Right kidney (tissue), 1 donor: ENCODE measurements at regions not wholly inside any gene's neighbourhood (a gene's known extent, or its start where the extent isn't known, plus 50 kb on each side); places are given as distances from the start of the nearest gene placed in this dataset.
"Not testable (repeated sequence)": the region's sequence is repeated elsewhere in the genome, so short reads cannot be mapped to it uniquely, and the experiment has no call there.

Experiments used
- DNase-seq: peaks from one replicate; pipeline ENCODE4 v3.0.0-alpha.2; 2016

- no peak for DNase-seq
Measured at GRCh38 chr1:221263831-221264767, 384.9 kb downstream of the HLX start.

GRCh38 chr1:221264848-221265247 is 385.6 kb downstream of the HLX start:
- DNase-seq = no peak

- no peak for DNase-seq
Measured at GRCh38 chr1:221268295-221268694, 389.1 kb downstream of the HLX start.

GRCh38 chr1:221271701-221272100 is 392.5 kb downstream of the HLX start:
- no peak for DNase-seq

- no peak for DNase-seq
Measured at GRCh38 chr1:221272940-221273339, 393.7 kb downstream of the HLX start.

GRCh38 chr1:221274373-221274772 is 395.1 kb downstream of the HLX start:
- no peak for DNase-seq

- DNase-seq = no peak
Measured at GRCh38 chr1:221276896-221277409, 397.7 kb downstream of the HLX start.

GRCh38 chr1:221279146-221279545 is 399.9 kb downstream of the HLX start:
- no peak for DNase-seq

GRCh38 chr1:221283532-221283931 is 404.3 kb downstream of the HLX start:
- DNase-seq = no peak

- DNase-seq = no peak
Measured at GRCh38 chr1:221284028-221284427, 404.8 kb downstream of the HLX start.

- not testable (repeated sequence) for DNase-seq
Measured at GRCh38 chr1:221284991-221285390, 405.7 kb downstream of the HLX start.

- DNase-seq = not testable (repeated sequence)
Measured at GRCh38 chr1:221285458-221286210, 406.4 kb downstream of the HLX start.

- no peak for DNase-seq
Measured at GRCh38 chr1:221286399-221286798, 407.2 kb downstream of the HLX start.

- DNase-seq = no peak
Measured at GRCh38 chr1:221289103-221289502, 409.9 kb downstream of the HLX start.

- DNase-seq = no peak
Measured at GRCh38 chr1:221290669-221291068, 411.4 kb downstream of the HLX start.

- no peak for DNase-seq
Measured at GRCh38 chr1:221291113-221291512, 411.9 kb downstream of the HLX start.

- DNase-seq = no peak
Measured at GRCh38 chr1:221292652-221293051, 413.4 kb downstream of the HLX start.

GRCh38 chr1:221294242-221294641 is 415.0 kb downstream of the HLX start:
- no peak for DNase-seq

- DNase-seq = no peak
Measured at GRCh38 chr1:221302357-221302756, 423.1 kb downstream of the HLX start.

- DNase-seq = no peak
Measured at GRCh38 chr1:221302810-221303209, 423.6 kb downstream of the HLX start.

GRCh38 chr1:221303623-221304022 is 424.4 kb downstream of the HLX start:
- no peak for DNase-seq

GRCh38 chr1:221306239-221306638 is 427.0 kb downstream of the HLX start:
- no peak for DNase-seq
